Large intestine (tissue), 3 donors: ENCODE measurements at regions not wholly inside any gene's neighbourhood (a gene's known extent, or its start where the extent isn't known, plus 50 kb on each side); places are given as distances from the start of the nearest gene placed in this dataset.
"Not testable (repeated sequence)": the region's sequence is repeated elsewhere in the genome, so short reads cannot be mapped to it uniquely, and the experiment has no call there.

ENCODE experiments used
- DNase-seq, 2 donors: peaks; one replicate each; pipeline versions ENCODE4 v3.0.0 to v3.0.0-alpha.2; 2013
- H3K27ac ChIP-seq: one replicate; pipeline ENCODE4 v1.5.1; 2013; ENCODE audit warnings: low read length
- H3K27me3 ChIP-seq: 2 replicates; pipeline ENCODE4 v1.6.1; 2013; ENCODE audit warnings: low read length; ENCODE audit not compliant: control insufficient read depth, insufficient read depth
- H3K36me3 ChIP-seq: 2 replicates; pipeline ENCODE4 v1.6.1; 2013; ENCODE audit warnings: low read length; ENCODE audit not compliant: control insufficient read depth, insufficient read depth
- H3K4me1 ChIP-seq: one replicate; pipeline ENCODE4 v1.6.1; 2013; ENCODE audit warnings: low read length; ENCODE audit not compliant: control insufficient read depth, insufficient read depth
- H3K4me3 ChIP-seq: one replicate; pipeline ENCODE4 v1.5.1; 2013; ENCODE audit warnings: low read length
- H3K9me3 ChIP-seq: one replicate; pipeline ENCODE4 v1.6.1; 2013; ENCODE audit warnings: mild to moderate bottlenecking, low read depth, low read length, moderate library complexity; ENCODE audit not compliant: control insufficient read depth
- WGBS: methylation state at CpG from one replicate; pipeline ENCODE4 v1.1.5; 2013; ENCODE audit warnings: low lambda C conversion rate; ENCODE audit not compliant: insufficient coverage; 5-methylcytosine and 5-hydroxymethylcytosine counted together

GRCh38 chr4:146107587-146108240 is 67.8 kb upstream of the LSM6 start:
- Histone ChIP-seq H3K4me1 (peaks cover 32% of the 10 kb centered on the region), H3K4me3 (no peak overlapping the region), H3K27ac (peak overlapping the region; percentile 79), H3K9me3 (no peaks in the 10 kb centered on the region), H3K27me3 (no peaks in the 10 kb centered on the region), H3K36me3 (no peaks in the 10 kb centered on the region)
- peak; percentile 32 to 71 for DNase-seq
- 50% methylated on average over 1 of the region's 3 CpGs for WGBS

- no peaks in the 10 kb centered on the region for H3K9me3 ChIP-seq
- no peak overlapping the region for H3K4me3 ChIP-seq
- DNase-seq: peak; percentile 12 to 50
- H3K27me3 ChIP-seq: no peaks in the 10 kb centered on the region
- no CpG with 5 or more reads among the region's 1 CpG for WGBS
- peaks cover 25% of the 10 kb centered on the region for H3K4me1 ChIP-seq
- no peaks in the 10 kb centered on the region for H3K36me3 ChIP-seq
- H3K27ac ChIP-seq: peak overlapping the region; percentile 57
Observed at GRCh38 chr4:146105464-146105863, 70.1 kb upstream of the LSM6 start.

GRCh38 chr4:146104541-146104940 is 71.0 kb upstream of the LSM6 start:
- Histone ChIP-seq H3K27me3 (no peaks in the 10 kb centered on the region), H3K4me3 (no peak overlapping the region), H3K36me3 (no peaks in the 10 kb centered on the region), H3K27ac (no peak overlapping the region), H3K9me3 (no peaks in the 10 kb centered on the region), H3K4me1 (peaks cover 26% of the 10 kb centered on the region)
- WGBS: 100% methylated on average over 1 of the region's 4 CpGs
- DNase-seq: no peak

GRCh38 chr4:146104052-146104451 is 71.5 kb upstream of the LSM6 start:
- peaks cover 29% of the 10 kb centered on the region for H3K4me1 ChIP-seq
- H3K4me3 ChIP-seq, H3K36me3 ChIP-seq, H3K27me3 ChIP-seq, DNase-seq, H3K27ac ChIP-seq, H3K9me3 ChIP-seq: not testable (repeated sequence)
- WGBS: 94% methylated on average over 3 of the region's 9 CpGs

- Histone ChIP-seq H3K4me3 (no peak overlapping the region), H3K36me3 (no peaks in the 10 kb centered on the region), H3K4me1 (peaks cover 23% of the 10 kb centered on the region), H3K9me3 (no peaks in the 10 kb centered on the region), H3K27me3 (no peaks in the 10 kb centered on the region), H3K27ac (no peak overlapping the region)
- DNase-seq: no peak
- no CpG with 5 or more reads among the region's 3 CpGs for WGBS
Observed at GRCh38 chr4:146099585-146099984, 75.9 kb upstream of the LSM6 start.

- Histone ChIP-seq H3K9me3 (no peaks in the 10 kb centered on the region), H3K27ac (no peak overlapping the region), H3K4me1 (peaks cover 20% of the 10 kb centered on the region), H3K27me3 (no peaks in the 10 kb centered on the region), H3K36me3 (no peaks in the 10 kb centered on the region), H3K4me3 (no peak overlapping the region)
- DNase-seq: no peak
- WGBS: 100% methylated on average over 1 of the region's 2 CpGs
Observed at GRCh38 chr4:146098978-146099377, 76.5 kb upstream of the LSM6 start.

- Histone ChIP-seq H3K36me3 (no peaks in the 10 kb centered on the region), H3K9me3 (no peaks in the 10 kb centered on the region), H3K27ac (no peak overlapping the region), H3K4me3 (no peak overlapping the region), H3K27me3 (no peaks in the 10 kb centered on the region), H3K4me1 (peaks cover 20% of the 10 kb centered on the region)
- no CpG with 5 or more reads among the region's 1 CpG for WGBS
- DNase-seq: no peak
Observed at GRCh38 chr4:146098397-146098796, 77.1 kb upstream of the LSM6 start.

GRCh38 chr4:146096371-146096770 is 79.1 kb upstream of the LSM6 start:
- peak overlapping the region; percentile 66 for H3K27ac ChIP-seq
- WGBS: no CpG with 5 or more reads among the region's 2 CpGs

GRCh38 chr4:146095860-146096259 is 79.7 kb upstream of the LSM6 start:
- DNase-seq: peak; percentile 23 to 71
- WGBS: no CpG with 5 or more reads among the region's 2 CpGs
- Histone ChIP-seq H3K4me1 (peaks cover 20% of the 10 kb centered on the region), H3K4me3 (no peak overlapping the region), H3K27ac (peak overlapping the region; percentile 66), H3K27me3 (no peaks in the 10 kb centered on the region), H3K36me3 (no peaks in the 10 kb centered on the region), H3K9me3 (no peaks in the 10 kb centered on the region)

More at GRCh38 chr4:146096371-146096770, 79.1 kb upstream of the LSM6 start:
- Histone ChIP-seq H3K27me3 (no peaks in the 10 kb centered on the region), H3K4me3 (no peak overlapping the region), H3K4me1 (peaks cover 20% of the 10 kb centered on the region), H3K9me3 (no peaks in the 10 kb centered on the region), H3K36me3 (no peaks in the 10 kb centered on the region)
- DNase-seq: peak; percentile 64 to 80

- DNase-seq: peak; percentile 16 to 41
- H3K4me1 ChIP-seq: peaks cover 20% of the 10 kb centered on the region
- peak overlapping the region; percentile 66 for H3K27ac ChIP-seq
- 60% methylated on average over 2 of the region's 4 CpGs for WGBS
- H3K4me3 ChIP-seq: no peak overlapping the region
- no peaks in the 10 kb centered on the region for H3K9me3 ChIP-seq
- H3K36me3 ChIP-seq: no peaks in the 10 kb centered on the region
- H3K27me3 ChIP-seq: no peaks in the 10 kb centered on the region
Observed at GRCh38 chr4:146095091-146095690, 80.3 kb upstream of the LSM6 start.

GRCh38 chr4:146088690-146089089 is 86.8 kb upstream of the LSM6 start:
- DNase-seq: no peak
- WGBS: 80% methylated on average over 1 of the region's 2 CpGs
- no peaks in the 10 kb centered on the region for H3K9me3 ChIP-seq

More at GRCh38 chr4:146088690-146089089, 86.8 kb upstream of the LSM6 start:
- Histone ChIP-seq H3K27ac (no peak overlapping the region), H3K4me3 (no peak overlapping the region), H3K27me3 (no peaks in the 10 kb centered on the region), H3K36me3 (no peaks in the 10 kb centered on the region), H3K4me1 (no peaks in the 10 kb centered on the region)
